Liver (tissue), 3 donors: ENCODE measurements at regions not wholly inside any gene's neighbourhood (a gene's known extent, or its start where the extent isn't known, plus 50 kb on each side); places are given as distances from the start of the nearest gene placed in this dataset.

Experiments used
- FOXA2 ChIP-seq: IDR thresholded peaks from 2 replicates; pipeline ENCODE4 v1.6.1; 2016; ENCODE audit warnings: antibody characterized with exemption
- HNF4A ChIP-seq, 2 donors: conservative IDR thresholded peaks; 2 replicates each; pipeline ENCODE4 v1.6.1; 2016; ENCODE audit warnings: antibody characterized with exemption in 2 of 2, mild to moderate bottlenecking in 2 of 2
- RAD21 ChIP-seq, 2 donors: IDR thresholded peaks; 2 replicates each; pipeline ENCODE4 v1.6.1; 2016; ENCODE audit warnings: antibody characterized with exemption in 2 of 2, mild to moderate bottlenecking in 2 of 2
- RXRA ChIP-seq, 2 donors: IDR thresholded peaks; 2 replicates each; pipeline ENCODE4 v1.6.1; 2017 to 2018; ENCODE audit warnings: antibody characterized with exemption in 2 of 2, mild to moderate bottlenecking in 1 of 2
- SP1 ChIP-seq: IDR thresholded peaks from 2 replicates; pipeline ENCODE4 v1.6.1; 2018; ENCODE audit warnings: antibody characterized with exemption, mild to moderate bottlenecking
- TF ChIP-seq, protein P1 (sequence below): fragments of 150-350 bp; IDR thresholded peaks from 2 replicates; pipeline ENCODE4 v1.5.1; 2017; ENCODE audit warnings: improper control_type of control experiment, low read depth, low read length; ENCODE audit not compliant: missing input control
- donor health status: healthy.
- donor health status: healthy.

GRCh38 chr11:91952056-91952455 is 272.6 kb upstream of the FAT3 start:
- TF ChIP-seq SP1 (no peak), FOXA2 (no peak), RAD21 (IDR thresholded peaks at IDR 0.05) (no peak), RXRA (IDR thresholded peaks at IDR 0.05) (no peak), HNF4A (conservative IDR thresholded peaks at IDR 0.05) (no peak)
- TF ChIP-seq, protein P1, sequence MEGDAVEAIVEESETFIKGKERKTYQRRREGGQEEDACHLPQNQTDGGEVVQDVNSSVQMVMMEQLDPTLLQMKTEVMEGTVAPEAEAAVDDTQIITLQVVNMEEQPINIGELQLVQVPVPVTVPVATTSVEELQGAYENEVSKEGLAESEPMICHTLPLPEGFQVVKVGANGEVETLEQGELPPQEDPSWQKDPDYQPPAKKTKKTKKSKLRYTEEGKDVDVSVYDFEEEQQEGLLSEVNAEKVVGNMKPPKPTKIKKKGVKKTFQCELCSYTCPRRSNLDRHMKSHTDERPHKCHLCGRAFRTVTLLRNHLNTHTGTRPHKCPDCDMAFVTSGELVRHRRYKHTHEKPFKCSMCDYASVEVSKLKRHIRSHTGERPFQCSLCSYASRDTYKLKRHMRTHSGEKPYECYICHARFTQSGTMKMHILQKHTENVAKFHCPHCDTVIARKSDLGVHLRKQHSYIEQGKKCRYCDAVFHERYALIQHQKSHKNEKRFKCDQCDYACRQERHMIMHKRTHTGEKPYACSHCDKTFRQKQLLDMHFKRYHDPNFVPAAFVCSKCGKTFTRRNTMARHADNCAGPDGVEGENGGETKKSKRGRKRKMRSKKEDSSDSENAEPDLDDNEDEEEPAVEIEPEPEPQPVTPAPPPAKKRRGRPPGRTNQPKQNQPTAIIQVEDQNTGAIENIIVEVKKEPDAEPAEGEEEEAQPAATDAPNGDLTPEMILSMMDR: no peak
